Fibroblast of pulmonary artery (primary cell): ENCODE measurements at regions not wholly inside any gene's neighbourhood (a gene's known extent, or its start where the extent isn't known, plus 50 kb on each side); places are given as distances from the start of the nearest gene placed in this dataset.

Source experiments
- DNase-seq: peaks from one replicate; pipeline ENCODE4 v3.0.0-alpha.2; 2010; ENCODE audit warnings: low read depth
- H3K4me3 ChIP-seq: replicated peaks from 2 replicates; pipeline ENCODE4 v1.5.1; 2011; ENCODE audit warnings: low read depth, mild to moderate bottlenecking, control low read depth, low read length, moderate library complexity
- CTCF ChIP-seq: IDR thresholded peaks from 2 replicates; pipeline ENCODE4 v1.5.1; 2011; ENCODE audit warnings: mild to moderate bottlenecking, control low read depth, low read length, inconsistent platforms; ENCODE audit errors: missing control alignments

DNA sequence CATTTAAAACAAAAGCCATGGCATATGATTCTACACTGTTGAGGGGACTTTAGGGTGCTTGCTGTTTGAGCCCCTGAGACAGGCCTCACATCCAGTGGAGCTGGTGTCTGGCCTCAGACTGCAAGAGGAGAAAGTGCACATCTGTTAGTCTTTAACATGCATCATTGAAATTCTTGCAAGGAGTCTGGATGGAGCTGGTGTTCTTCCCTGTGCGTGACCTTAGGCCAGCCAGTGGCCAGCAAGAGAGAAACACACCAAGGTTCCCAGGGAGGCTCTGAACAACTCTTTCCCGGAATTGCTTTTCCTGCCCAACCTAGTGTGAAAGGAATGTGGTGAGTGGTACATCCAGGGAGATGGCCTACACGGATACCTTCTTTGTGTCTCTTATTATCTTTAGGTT, 282.8 kb upstream of the TNC start:
- no peak overlapping the region for H3K4me3 ChIP-seq
- TF ChIP-seq CTCF = no peak
- DNase-seq = no peak

- TF ChIP-seq CTCF = no peak
These were observed 283.9 kb upstream of the TNC start for GRCh38 chr9:115401756-115402327.

GRCh38 chr9:115403753-115404152, 285.8 kb upstream of the TNC start:
- no peak for DNase-seq
- no peak for TF ChIP-seq CTCF
- no peak overlapping the region for H3K4me3 ChIP-seq

More at GRCh38 chr9:115401756-115402327, 283.9 kb upstream of the TNC start:
- no peak for DNase-seq
- H3K4me3 ChIP-seq = no peak overlapping the region

- TF ChIP-seq CTCF = no peak
- no peak for DNase-seq
- no peak overlapping the region for H3K4me3 ChIP-seq
These were observed 286.4 kb upstream of the TNC start for GRCh38 chr9:115404311-115404710.

- no peak overlapping the region for H3K4me3 ChIP-seq
- no peak for TF ChIP-seq CTCF
- DNase-seq = no peak
These were observed 293.6 kb upstream of the TNC start for GRCh38 chr9:115411516-115411915.

DNA sequence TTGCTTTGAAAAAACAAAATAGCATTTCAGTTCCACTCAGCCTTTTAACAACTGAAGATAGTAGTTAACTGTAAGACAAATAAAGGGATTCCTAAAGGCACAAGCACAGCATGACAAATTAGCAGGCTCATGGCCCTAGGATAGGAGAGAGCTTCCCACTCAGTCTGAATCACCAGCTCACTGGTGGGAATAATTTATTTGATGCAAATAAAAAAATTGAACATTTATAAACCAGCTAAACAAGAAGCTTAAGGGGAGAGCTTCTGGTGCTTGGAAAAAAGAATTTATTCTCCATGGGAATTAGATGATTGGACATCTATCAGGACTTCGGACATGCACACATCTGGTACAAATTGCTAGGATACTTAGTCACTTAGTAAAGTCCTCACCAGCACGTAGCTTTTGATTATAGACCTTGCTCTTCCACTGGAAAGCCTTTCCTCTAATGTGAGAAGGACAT, 294.1 kb upstream of the TNC start:
- no peak for TF ChIP-seq CTCF
- no peak for DNase-seq
- H3K4me3 ChIP-seq = no peak overlapping the region

DNA sequence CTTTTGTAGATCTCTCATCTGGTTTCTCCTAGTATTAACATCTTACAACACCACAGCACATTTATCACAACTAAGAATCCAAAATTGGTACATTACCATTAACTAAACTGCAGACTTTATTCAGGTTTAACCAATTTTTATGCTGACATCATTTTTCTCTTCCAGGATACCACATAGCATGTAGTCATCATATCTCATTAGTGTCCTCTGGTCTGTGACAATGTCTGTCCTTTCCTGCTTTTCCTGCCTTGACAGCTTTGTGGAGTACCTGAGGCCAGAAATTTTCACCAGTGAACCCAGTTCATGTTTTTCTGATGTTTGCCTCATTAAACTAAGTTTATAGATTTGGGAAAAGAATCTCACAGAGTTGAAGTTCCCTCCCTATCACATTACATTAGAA, 294.7 kb upstream of the TNC start:
- H3K4me3 ChIP-seq = no peak overlapping the region
- TF ChIP-seq CTCF = no peak
- no peak for DNase-seq
